Neural progenitor cell (in vitro differentiated cells): ENCODE measurements at regions not wholly inside any gene's neighbourhood (a gene's known extent, or its start where the extent isn't known, plus 50 kb on each side); places are given as distances from the start of the nearest gene placed in this dataset.

ENCODE experiments used
- CTCF ChIP-seq: fragments of 200-600 bp; sonication (generic); IDR thresholded peaks from 2 replicates; pipeline ENCODE4 v1.5.1; 2017; ENCODE audit warnings: antibody characterized with exemption, mild to moderate bottlenecking
- EZH2 ChIP-seq: fragments of 200-600 bp; sonication (generic); IDR thresholded peaks from 2 replicates; pipeline ENCODE4 v1.6.1; 2017; ENCODE audit warnings: antibody characterized with exemption, mild to moderate bottlenecking, moderate library complexity
- EZH2phosphoT487 ChIP-seq: fragments of 200-600 bp; sonication (generic); IDR thresholded peaks from 2 replicates; pipeline ENCODE4 v1.6.1; 2017; ENCODE audit warnings: antibody characterized with exemption

- no peak for TF ChIP-seq EZH2
- TF ChIP-seq CTCF: no peak
- no peak for TF ChIP-seq EZH2phosphoT487
Measured at GRCh38 chr5:23451156-23451555, 56.3 kb upstream of the PRDM9 start.
